HepG2 (cell line): ENCODE measurements at regions not wholly inside any gene's neighbourhood (a gene's known extent, or its start where the extent isn't known, plus 50 kb on each side); places are given as distances from the start of the nearest gene placed in this dataset.

Experiments
- ARID4A ChIP-seq: sonication (generic); formaldehyde crosslinking; IDR thresholded peaks from 2 replicates; pipeline ENCODE4 v1.5.0; 2020; ENCODE audit warnings: mild to moderate bottlenecking, missing genetic modification reagents, borderline replicate concordance
- ATF7-NPFF ChIP-seq: sonication (generic); formaldehyde crosslinking; IDR thresholded peaks from 2 replicates; pipeline ENCODE4 v1.8.1; 2023; ENCODE audit warnings: mild to moderate bottlenecking, low read depth, missing genetic modification reagents, moderate library complexity
- KLF6 ChIP-seq: IDR thresholded peaks from 2 replicates; pipeline ENCODE4 v1.8.0; 2016; ENCODE audit warnings: missing biosample characterization, missing genetic modification reagents
- MBNL3 ChIP-seq: fragments of 250-450 bp; sonication (Bioruptor Pico); conservative IDR thresholded peaks from 2 replicates; pipeline ENCODE4 v1.8.0; 2022; ENCODE audit warnings: mild to moderate bottlenecking, inconsistent platforms
- NONO ChIP-seq, 2 experiments: fragments of 450-650 bp in 1 of 2; sonication (generic) in 1 of 2; formaldehyde crosslinking in 1 of 2; IDR thresholded peaks in 1 of 2; conservative IDR thresholded peaks in 1 of 2; 2 replicates each; pipeline versions ENCODE4 v1.6.1 to v1.8.0; 2017 to 2022; ENCODE audit warnings: mild to moderate bottlenecking in 1 of 2, missing genetic modification reagents in 1 of 2, moderate library complexity in 1 of 2
- NR1H2 ChIP-seq: sonication (generic); formaldehyde crosslinking; IDR thresholded peaks from 2 replicates; pipeline ENCODE4 v1.8.1; 2022; ENCODE audit warnings: low read depth, missing genetic modification reagents, borderline replicate concordance
- PHB2 ChIP-seq: fragments of 450-650 bp; IDR thresholded peaks from 2 replicates; pipeline ENCODE4 v1.6.1; 2018; ENCODE audit not compliant: partially characterized antibody
- POGK ChIP-seq: sonication (generic); formaldehyde crosslinking; conservative IDR thresholded peaks from 2 replicates; pipeline ENCODE4 v1.8.0; 2022; ENCODE audit warnings: mild to moderate bottlenecking, moderate library complexity, missing genetic modification reagents
- RBFOX2 ChIP-seq: fragments of 200-400 bp; formaldehyde crosslinking; IDR thresholded peaks from 2 replicates; pipeline ENCODE4 v1.6.1; 2017; ENCODE audit warnings: low read depth, mild to moderate bottlenecking, low read length
- REPIN1 ChIP-seq: sonication (generic); formaldehyde crosslinking; IDR thresholded peaks from 2 replicates; pipeline ENCODE4 v1.8.0; 2022; ENCODE audit warnings: missing genetic modification reagents, low read depth, mild to moderate bottlenecking, borderline replicate concordance
- YEATS2 ChIP-seq: sonication (generic); formaldehyde crosslinking; IDR thresholded peaks from 2 replicates; pipeline ENCODE4 v1.4.0; 2020; ENCODE audit warnings: missing genetic modification reagents, borderline replicate concordance
- ZBTB3 ChIP-seq: sonication (generic); formaldehyde crosslinking; IDR thresholded peaks from 2 replicates; pipeline ENCODE4 v1.4.0; 2020; ENCODE audit warnings: low read depth, mild to moderate bottlenecking, moderate library complexity, missing genetic modification reagents, borderline replicate concordance
- ZFAT ChIP-seq: sonication (generic); formaldehyde crosslinking; conservative IDR thresholded peaks from 2 replicates; pipeline ENCODE4 v1.8.1; 2023; ENCODE audit warnings: missing genetic modification reagents, inconsistent platforms
- ZFP62 ChIP-seq: sonication (generic); formaldehyde crosslinking; IDR thresholded peaks from 2 replicates; pipeline ENCODE4 v1.4.0; 2020; ENCODE audit warnings: missing genetic modification reagents
- ZNF207 ChIP-seq: fragments of 450-650 bp; IDR thresholded peaks from 2 replicates; pipeline ENCODE4 v1.6.1; 2016; ENCODE audit warnings: antibody characterized with exemption, borderline replicate concordance
- ZNF335 ChIP-seq: sonication (generic); formaldehyde crosslinking; IDR thresholded peaks from 2 replicates; pipeline ENCODE4 v1.4.0; 2020; ENCODE audit warnings: missing genetic modification reagents
- ZNF503 ChIP-seq: sonication (generic); formaldehyde crosslinking; IDR thresholded peaks from 2 replicates; pipeline ENCODE4 v1.4.0; 2020; ENCODE audit warnings: missing genetic modification reagents
- ZNF703 ChIP-seq: sonication (generic); formaldehyde crosslinking; IDR thresholded peaks from 2 replicates; pipeline ENCODE4 v1.5.1; 2020; ENCODE audit warnings: missing genetic modification reagents, mild to moderate bottlenecking, moderate library complexity, borderline replicate concordance
- ZNF841 ChIP-seq: sonication (generic); formaldehyde crosslinking; IDR thresholded peaks from 2 replicates; pipeline ENCODE4 v1.8.1; 2023; ENCODE audit warnings: missing genetic modification reagents, borderline replicate concordance

- TF ChIP-seq ATF7-NPFF (CRISPR knock-in tag) (no peak), POGK (no peak), NR1H2 (no peak), REPIN1 (no peak), ZNF703 (CRISPR knock-in tag) (no peak), ZNF841 (no peak), ZNF335 (no peak), ARID4A (CRISPR knock-in tag) (peak; percentile 28; the same call in 1 of the 2 replicates), YEATS2 (no peak), RBFOX2 (no peak), ZBTB3 (CRISPR knock-in tag) (no peak), ZFAT (CRISPR knock-in tag) (no peak), MBNL3 (CRISPR knock-in tag) (no peak), NONO (IDR thresholded peaks at IDR 0.05) (no peak), NONO (CRISPR knock-in tag; conservative IDR thresholded peaks at IDR 0.05) (no peak), ZNF207 (no peak), KLF6 (CRISPR knock-in tag) (no peak), PHB2 (no peak), ZNF503 (CRISPR knock-in tag) (no peak), ZFP62 (CRISPR knock-in tag) (no peak)
Observed at GRCh38 chr20:25865715-25866656, 169.3 kb upstream of the ZNF337 start (continued).
